Smooth muscle cell (in vitro differentiated cells): ENCODE measurements at regions not wholly inside any gene's neighbourhood (a gene's known extent, or its start where the extent isn't known, plus 50 kb on each side); places are given as distances from the start of the nearest gene placed in this dataset.
"Not testable (repeated sequence)": the region's sequence is repeated elsewhere in the genome, so short reads cannot be mapped to it uniquely, and the experiment has no call there.

Source experiments
- DNase-seq: peaks from one replicate; lab custom pipeline; 2025; ENCODE audit not compliant: unreplicated experiment; lab: John Stamatoyannopoulos, UW
- H2AFZ ChIP-seq: fragments of 200-600 bp; sonication (generic); 2 replicates; pipeline ENCODE4 v1.6.0; 2016; ENCODE audit warnings: antibody characterized with exemption, low read depth, mild to moderate bottlenecking
- H3F3A ChIP-seq: fragments of 200-600 bp; sonication (generic); 2 replicates; pipeline ENCODE4 v1.6.0; 2017; ENCODE audit warnings: antibody characterized with exemption, low read depth
- H3K27ac ChIP-seq: fragments of 200-600 bp; sonication (generic); 2 replicates; pipeline ENCODE4 v1.5.1; 2016; ENCODE audit warnings: low read depth, mild to moderate bottlenecking
- H3K27me3 ChIP-seq: fragments of 200-600 bp; sonication (generic); 2 replicates; pipeline ENCODE4 v1.6.1; 2016; ENCODE audit warnings: low read depth, mild to moderate bottlenecking
- H3K36me3 ChIP-seq: fragments of 200-600 bp; sonication (generic); 2 replicates; pipeline ENCODE4 v1.5.1; 2016; ENCODE audit warnings: low read depth
- H3K4me1 ChIP-seq: fragments of 200-600 bp; sonication (generic); 2 replicates; pipeline ENCODE4 v1.5.1; 2016; ENCODE audit warnings: low read depth
- H3K4me2 ChIP-seq: fragments of 200-600 bp; sonication (generic); 2 replicates; pipeline ENCODE4 v1.6.0; 2016; ENCODE audit warnings: mild to moderate bottlenecking
- H3K4me3 ChIP-seq: fragments of 200-600 bp; sonication (generic); 2 replicates; pipeline ENCODE4 v1.5.1; 2016; ENCODE audit warnings: mild to moderate bottlenecking
- H3K79me2 ChIP-seq: fragments of 200-600 bp; sonication (generic); 2 replicates; pipeline ENCODE4 v1.6.0; 2016; ENCODE audit warnings: low read depth, mild to moderate bottlenecking
- H3K9ac ChIP-seq: fragments of 200-600 bp; sonication (generic); 2 replicates; pipeline ENCODE4 v1.6.0; 2016; ENCODE audit warnings: low read depth
- H3K9me3 ChIP-seq: fragments of 200-600 bp; sonication (generic); replicated peaks from 2 replicates; pipeline ENCODE4 v1.5.1; 2016; ENCODE audit warnings: low read depth
- H4K20me1 ChIP-seq: fragments of 200-600 bp; sonication (generic); 2 replicates; pipeline ENCODE4 v1.6.0; 2016; ENCODE audit warnings: low read depth
- WGBS: methylation state at CpG from one replicate; pipeline ENCODE4 v1.1.7; 2016; ENCODE audit warnings: low lambda C conversion rate; 5-methylcytosine and 5-hydroxymethylcytosine counted together
- TF ChIP-seq, protein P1 (sequence below): fragments of 200-600 bp; sonication (generic); IDR thresholded peaks from 2 replicates; pipeline ENCODE4 v1.5.1; 2017; ENCODE audit warnings: borderline replicate concordance, mild to moderate bottlenecking, antibody characterized with exemption; ENCODE audit not compliant: insufficient read depth, poor library complexity, severe bottlenecking

DNA sequence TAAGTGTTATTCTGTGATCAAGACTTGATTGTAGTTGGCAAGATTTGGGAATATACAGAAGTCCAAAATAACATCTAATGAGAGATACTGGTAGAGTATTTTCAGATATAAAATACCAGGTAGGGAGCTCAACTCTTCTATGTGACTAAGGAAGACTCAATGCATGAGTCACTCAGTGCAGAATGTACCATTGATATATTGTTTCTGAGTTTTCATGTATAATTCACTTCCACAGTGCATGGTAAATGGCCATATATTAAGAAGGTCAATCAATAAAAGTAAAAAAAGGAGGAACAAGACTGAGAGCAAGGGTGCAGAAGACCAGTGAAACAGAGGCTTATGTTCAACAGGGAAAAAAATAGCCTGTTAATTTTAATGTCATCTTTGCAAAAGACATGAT, 1387.9 kb downstream of the CDH8 start:
- no peaks in the 10 kb centered on the region for H3K4me1 ChIP-seq
- H3K9ac ChIP-seq: no peak overlapping the region
- no peaks in the 10 kb centered on the region for H3K27me3 ChIP-seq
- H3K4me3 ChIP-seq: no peak overlapping the region
- H2AFZ ChIP-seq: no peak overlapping the region
- TF ChIP-seq, protein P1, sequence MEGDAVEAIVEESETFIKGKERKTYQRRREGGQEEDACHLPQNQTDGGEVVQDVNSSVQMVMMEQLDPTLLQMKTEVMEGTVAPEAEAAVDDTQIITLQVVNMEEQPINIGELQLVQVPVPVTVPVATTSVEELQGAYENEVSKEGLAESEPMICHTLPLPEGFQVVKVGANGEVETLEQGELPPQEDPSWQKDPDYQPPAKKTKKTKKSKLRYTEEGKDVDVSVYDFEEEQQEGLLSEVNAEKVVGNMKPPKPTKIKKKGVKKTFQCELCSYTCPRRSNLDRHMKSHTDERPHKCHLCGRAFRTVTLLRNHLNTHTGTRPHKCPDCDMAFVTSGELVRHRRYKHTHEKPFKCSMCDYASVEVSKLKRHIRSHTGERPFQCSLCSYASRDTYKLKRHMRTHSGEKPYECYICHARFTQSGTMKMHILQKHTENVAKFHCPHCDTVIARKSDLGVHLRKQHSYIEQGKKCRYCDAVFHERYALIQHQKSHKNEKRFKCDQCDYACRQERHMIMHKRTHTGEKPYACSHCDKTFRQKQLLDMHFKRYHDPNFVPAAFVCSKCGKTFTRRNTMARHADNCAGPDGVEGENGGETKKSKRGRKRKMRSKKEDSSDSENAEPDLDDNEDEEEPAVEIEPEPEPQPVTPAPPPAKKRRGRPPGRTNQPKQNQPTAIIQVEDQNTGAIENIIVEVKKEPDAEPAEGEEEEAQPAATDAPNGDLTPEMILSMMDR: no peak
- H3F3A ChIP-seq: no peaks in the 10 kb centered on the region
- no peak for DNase-seq
- peak overlapping the region; percentile 24 for H3K27ac ChIP-seq
- H3K79me2 ChIP-seq: no peaks in the 10 kb centered on the region
- H3K36me3 ChIP-seq: no peaks in the 10 kb centered on the region
- H4K20me1 ChIP-seq: no peaks in the 10 kb centered on the region
- no peaks in the 10 kb centered on the region for H3K9me3 ChIP-seq
- H3K4me2 ChIP-seq: no peak overlapping the region

DNA sequence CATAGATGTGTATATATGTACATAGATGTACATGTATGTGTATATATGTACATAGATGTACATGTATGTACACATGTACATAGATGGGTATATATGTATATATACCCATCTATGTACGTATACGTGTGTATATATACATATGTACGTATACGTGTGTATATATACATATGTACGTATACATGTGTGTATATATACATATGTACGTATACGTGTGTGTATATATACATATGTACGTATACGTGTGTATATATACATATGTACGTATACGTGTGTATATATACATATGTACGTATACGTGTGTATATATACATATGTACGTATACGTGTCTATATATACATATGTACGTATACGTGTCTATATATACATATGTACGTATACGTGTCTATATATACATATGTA, 1388.8 kb downstream of the CDH8 start:
- not testable (repeated sequence) for H3K27me3 ChIP-seq, H3K27ac ChIP-seq, H3F3A ChIP-seq, H3K36me3 ChIP-seq, H3K4me1 ChIP-seq, H3K9me3 ChIP-seq, H4K20me1 ChIP-seq, H3K4me3 ChIP-seq, H3K79me2 ChIP-seq, H3K4me2 ChIP-seq, H3K9ac ChIP-seq, H2AFZ ChIP-seq, DNase-seq
- 89% methylated on average over 9 of the region's 19 CpGs for WGBS

DNA sequence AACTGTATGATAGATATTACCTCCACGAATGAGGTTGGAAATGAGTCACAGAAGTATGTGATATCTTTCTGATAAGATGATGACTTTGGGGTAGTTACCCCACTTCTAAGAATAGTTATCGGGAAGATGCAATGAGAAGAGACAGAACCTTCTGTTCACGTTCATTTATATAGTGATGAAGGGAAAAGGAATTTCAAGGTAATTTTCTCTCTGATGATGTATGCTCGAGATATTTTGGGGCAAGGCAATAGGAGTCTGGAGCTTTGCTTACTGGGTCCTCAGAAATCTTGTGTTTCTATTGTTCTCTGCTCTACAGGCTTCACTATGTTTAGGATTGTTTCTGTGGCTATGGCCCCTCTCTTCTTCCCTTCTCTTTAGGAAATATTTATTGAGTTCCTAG, 1389.6 kb downstream of the CDH8 start:
- Histone ChIP-seq H3K9me3 (no peaks in the 10 kb centered on the region), H3K4me1 (no peaks in the 10 kb centered on the region), H4K20me1 (no peaks in the 10 kb centered on the region), H3K27me3 (no peaks in the 10 kb centered on the region), H3F3A (no peaks in the 10 kb centered on the region), H3K9ac (no peak overlapping the region), H3K4me2 (no peak overlapping the region), H2AFZ (no peak overlapping the region), H3K79me2 (no peaks in the 10 kb centered on the region), H3K27ac (no peak overlapping the region), H3K36me3 (no peaks in the 10 kb centered on the region), H3K4me3 (no peak overlapping the region)
- WGBS: 81% methylated on average over 4 of the region's 4 CpGs
- TF ChIP-seq, protein P1: no peak
- no peak for DNase-seq

DNA sequence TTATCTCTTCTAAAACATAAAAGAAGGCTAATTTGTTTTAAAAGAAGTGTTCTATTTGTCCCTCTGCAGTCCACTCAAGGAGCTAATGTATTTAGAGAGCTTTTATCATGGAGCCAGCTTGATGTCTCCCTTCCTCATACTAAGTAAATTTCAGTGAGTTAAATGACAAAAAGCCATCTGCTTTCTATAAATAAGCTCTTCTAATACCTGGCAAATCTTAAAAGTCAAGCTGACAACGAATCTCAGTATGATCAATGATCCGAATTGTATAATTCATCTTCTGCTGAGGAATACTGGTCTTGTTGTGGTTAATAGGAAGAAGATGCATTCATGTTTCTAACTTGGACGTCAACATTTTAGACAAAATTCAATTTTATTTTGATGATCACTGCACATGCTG, 1390.7 kb downstream of the CDH8 start:
- Histone ChIP-seq H3K9me3 (no peaks in the 10 kb centered on the region), H3K4me3 (no peak overlapping the region), H4K20me1 (no peaks in the 10 kb centered on the region), H3K4me2 (no peak overlapping the region), H3K4me1 (no peaks in the 10 kb centered on the region), H3K79me2 (no peaks in the 10 kb centered on the region), H3K9ac (no peak overlapping the region), H3F3A (no peaks in the 10 kb centered on the region), H3K27me3 (no peaks in the 10 kb centered on the region), H3K36me3 (no peaks in the 10 kb centered on the region), H2AFZ (no peak overlapping the region), H3K27ac (no peak overlapping the region)
- TF ChIP-seq, protein P1: no peak
- WGBS: 80% methylated on average over 3 of the region's 3 CpGs
- no peak for DNase-seq
